ENCODE measurements at regions not wholly inside any gene's neighbourhood (a gene's known extent, or its start where the extent isn't known, plus 50 kb on each side); places are given as distances from the start of the nearest gene placed in this dataset.
A peak's percentile ranks its signal among the peaks of the same experiment; 100 is the strongest.

DNA sequence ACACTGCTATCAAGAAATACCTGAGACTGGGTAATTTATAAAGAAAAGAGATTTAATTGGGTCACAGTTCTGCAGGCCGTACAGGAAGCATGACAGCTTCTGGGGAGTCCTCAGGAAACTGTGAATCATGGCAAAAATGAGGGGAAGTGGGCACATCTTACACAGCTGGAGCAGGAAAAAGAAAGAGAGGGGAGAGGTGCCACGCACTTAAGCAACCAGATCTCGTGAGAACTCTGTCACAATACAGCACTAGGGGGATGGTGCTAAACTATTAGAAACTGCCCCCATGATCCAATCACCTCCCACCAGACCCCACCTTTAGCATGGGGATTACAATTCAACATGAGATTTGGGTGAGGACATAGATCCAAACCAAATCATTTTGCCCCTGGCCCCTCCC, 105.5 kb upstream of the CPLX2 start:
- no peak for DNase-seq (ENCODE audit: low spot score)

DNA sequence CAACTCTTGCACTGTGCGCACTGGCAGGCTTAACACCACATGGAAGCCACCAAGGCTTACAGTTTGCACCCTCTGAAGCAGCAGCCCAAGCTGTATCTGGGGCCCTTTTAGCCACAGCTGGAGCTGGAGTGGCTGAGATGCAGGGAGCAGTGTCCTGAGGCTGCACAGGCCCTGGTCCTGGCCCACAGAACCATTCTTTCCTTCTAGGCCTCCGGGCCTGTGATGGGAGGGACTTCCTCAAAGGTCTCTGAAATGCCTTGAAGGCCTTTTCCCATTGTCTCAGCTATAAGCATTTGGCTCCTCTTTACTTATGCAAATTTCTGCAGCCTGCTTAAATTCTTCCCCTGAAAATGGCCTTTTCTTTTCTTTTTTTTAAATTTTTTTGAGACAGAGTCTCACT, 104.4 kb upstream of the CPLX2 start:
- DNase-seq (ENCODE audit: low spot score) = no peak

DNA sequence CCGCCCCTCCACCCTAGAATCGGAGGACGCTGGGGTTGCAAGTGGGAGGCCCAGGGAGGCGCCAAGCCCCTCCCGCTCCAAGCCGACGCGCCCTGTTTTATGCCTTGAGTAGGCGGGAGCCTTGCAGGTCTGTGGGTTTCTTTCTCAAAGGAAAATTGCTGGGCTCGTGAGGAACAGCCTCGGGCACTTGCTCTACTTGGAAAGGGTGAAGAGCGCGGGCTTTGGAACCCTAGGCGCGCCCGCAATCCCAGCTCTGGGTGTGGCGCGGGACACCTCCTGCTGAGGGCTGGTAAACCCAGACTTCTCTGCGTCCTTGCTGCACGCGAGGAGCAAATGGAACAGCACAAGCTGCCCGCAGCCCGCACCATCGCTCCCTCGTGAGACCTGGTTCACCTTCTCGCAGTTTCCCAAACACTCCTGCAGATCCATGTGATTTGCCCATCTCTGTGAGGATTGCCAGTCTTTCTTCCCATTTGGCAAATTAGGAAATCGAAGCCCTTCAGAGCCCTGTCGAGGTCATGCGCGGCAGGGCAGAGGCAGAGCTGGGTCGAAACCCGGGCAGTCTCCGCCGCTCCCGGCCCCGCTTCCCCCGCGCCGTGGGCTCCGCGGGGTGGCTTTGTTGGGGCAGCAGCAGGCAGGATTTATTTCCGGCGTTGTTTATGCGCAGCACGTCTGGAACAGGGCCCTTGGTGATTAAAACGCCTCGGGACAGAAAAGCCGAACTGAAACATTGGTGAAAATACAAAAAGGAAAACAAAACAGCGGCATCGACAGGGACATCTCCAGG, 98.4 kb upstream of the CPLX2 start:
- no peak for DNase-seq (ENCODE audit: low spot score)

DNA sequence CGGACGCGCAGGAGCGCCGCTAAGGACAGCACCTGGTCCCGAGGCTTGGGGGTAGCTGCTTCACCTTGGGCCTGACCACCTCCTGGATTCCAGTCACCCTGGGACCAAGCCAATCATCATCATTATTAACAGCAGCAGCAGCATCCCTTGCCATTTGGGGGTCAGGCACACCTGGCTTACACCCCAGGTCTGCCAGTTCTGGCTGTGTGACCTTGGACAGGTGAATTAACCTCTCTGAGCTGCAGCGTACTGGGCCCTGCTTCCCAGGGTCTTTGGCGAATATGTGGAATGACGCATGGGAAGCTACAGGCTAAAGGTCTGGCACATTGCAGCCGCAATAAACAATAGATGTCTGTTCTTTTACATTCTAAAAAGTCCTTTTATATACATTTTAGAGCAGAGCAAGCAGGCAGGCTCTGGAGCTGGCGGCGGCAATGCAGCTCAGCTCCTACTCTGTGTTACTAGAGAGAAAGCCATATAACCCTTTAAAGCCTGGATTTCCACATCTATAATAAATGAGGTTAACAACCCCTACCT, 97.8 kb upstream of the CPLX2 start:
- no peak for DNase-seq (ENCODE audit: low spot score)

DNA sequence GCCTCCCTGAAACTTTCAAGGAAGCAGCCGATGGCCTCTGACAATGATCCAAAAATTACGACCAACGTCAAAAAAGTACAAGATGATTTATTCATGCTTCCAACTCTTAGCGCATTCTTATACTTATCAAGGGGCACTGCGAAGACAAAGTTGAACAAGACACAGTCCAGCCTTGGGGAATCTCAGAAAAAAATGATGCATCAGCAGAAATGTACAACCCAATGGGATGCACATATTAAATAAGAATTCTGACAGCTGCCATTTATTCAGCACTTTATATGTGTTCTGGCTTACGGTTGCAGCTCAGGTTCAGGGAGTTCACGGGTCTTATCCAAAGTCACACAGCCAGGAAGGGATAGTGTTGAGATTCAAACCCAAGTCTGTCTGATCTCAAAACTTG, 96.0 kb upstream of the CPLX2 start:
- no peak for DNase-seq (ENCODE audit: low spot score)

DNA sequence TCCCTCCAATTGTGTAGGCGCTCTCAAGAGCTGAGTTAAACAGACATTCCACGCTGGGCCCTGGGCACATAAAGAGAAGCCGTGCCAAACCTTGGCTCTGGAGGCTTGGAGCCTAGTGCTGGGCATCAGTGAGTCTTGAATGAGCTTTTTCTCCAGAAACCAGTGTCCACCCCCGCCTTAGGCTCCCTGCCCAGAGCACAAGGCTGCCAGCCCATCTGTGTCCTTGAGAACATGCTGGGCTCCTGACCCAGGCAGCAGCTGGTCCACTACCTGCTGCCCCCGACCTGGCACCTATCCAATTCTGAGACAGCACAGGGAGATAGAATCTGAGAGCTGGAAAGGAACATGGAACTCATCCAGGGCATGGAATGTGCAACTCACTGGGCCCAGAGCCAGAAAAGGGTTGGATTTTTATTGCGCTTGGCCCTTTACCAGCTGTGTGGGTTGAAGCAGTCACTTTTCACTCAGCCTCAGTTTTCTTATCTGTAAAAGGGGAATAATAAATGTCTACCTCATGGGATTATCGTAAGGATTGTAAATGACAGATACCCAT, 92.4 kb upstream of the CPLX2 start:
- no peak for DNase-seq (ENCODE audit: low spot score)

DNA sequence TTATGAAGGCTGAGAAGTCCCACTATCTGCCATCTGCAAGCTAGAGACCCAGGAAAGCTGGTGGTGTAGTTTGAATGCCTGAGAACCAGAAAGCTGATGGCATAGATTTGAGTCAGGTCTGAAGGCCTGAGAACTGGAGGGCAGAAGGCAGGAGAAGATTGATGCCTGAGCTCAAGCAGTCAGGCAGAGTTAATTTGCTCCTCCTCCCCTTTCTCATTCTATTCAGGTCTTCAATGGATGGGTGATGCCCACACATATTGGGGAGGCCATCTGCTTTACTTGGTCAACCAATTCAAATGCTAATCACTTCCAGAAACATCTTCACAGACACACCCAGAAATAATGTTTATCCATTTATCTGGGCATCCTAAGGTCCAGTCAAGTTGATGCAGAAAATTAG, 87.6 kb upstream of the CPLX2 start:
- no peak for DNase-seq (ENCODE audit: low spot score)

DNA sequence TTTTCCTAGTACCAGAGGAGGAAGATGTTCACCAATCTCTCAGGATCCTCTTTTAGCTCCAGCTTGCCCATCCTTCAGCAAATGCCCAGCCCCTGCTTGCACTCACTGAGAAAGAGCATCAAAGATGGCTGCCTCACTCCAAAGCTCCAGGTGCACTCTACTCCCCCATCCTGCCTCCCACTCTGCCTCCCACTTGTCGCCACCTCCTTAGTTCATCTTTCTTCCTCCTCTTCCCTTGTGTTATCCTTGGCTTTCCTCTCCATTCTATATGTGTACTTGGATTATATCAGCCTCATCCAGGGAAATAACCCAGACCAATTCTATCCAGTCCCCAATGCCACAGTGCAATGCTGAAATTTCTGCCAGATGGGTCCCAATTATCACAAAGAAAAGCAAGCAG, 87.1 kb upstream of the CPLX2 start:
- DNase-seq (ENCODE audit: low spot score) = no peak

DNA sequence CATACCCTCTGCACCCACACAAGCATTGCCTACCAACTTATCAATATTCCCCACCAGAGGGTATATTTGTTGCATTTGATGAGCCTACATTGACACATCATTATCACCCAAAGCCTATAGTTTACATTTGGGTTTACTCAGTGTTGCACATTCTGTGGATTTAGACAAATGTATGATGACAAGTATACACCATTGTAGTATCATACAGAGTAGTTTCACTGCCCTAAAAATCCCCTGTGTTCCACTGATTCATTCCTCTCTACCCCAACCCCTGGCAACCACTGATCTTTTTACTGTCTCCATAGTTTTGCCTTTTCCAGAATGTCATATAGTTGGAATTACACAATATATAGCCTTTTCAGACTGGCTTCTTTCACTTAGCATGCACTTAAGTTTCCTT, 85.7 kb upstream of the CPLX2 start:
- no peak for DNase-seq (ENCODE audit: low spot score)

DNA sequence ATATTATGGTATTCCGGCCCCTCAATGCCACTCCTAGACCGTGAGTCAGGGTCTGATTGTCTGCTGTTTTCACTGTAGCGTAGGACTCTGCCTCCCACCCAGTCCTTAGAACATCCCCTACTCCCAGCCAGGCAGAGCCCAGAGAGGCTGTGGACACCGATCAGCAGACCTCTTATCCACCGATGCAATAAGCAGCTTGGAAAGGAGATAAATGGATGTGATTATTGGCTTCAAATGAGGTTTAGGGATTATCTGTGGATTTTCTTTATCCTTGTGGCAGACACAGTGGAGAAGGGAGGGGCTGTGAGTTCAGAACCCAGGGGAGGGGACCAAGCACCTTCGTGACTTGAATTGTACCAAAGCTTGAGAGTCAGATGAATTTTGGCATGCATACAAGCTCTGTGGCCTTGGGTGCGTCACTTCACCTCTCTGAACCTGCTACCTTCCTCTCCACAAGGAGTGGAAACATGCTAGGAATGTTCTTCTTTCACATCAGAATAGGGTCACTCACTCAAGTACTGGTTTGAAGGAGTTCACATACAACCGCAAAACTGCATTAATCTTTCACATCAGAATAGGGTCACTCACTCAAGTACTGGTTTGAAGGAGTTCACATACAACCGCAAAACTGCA, 83.1 kb upstream of the CPLX2 start:
- DNase-seq (ENCODE audit: low spot score) = no peak

DNA sequence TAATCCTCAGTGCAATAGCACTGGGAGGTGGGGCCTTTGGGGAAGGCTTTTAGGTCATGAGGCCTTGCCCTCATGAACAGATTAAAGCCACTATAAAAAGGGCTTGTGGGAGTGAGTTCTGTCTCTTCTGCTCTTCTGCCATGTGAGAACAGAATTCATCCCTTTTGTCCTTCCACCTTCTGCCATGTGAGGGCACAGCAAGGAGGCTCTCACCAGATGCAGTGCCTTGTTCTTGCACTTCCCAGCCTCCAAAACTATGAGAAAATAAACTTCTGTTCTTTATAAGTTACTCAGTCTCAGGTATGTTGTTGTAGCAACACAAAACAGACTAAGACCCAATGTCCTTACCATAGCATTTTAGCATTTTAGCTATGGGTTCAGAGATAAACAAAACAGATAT, 81.7 kb upstream of the CPLX2 start:
- DNase-seq (ENCODE audit: low spot score) = no peak

DNA sequence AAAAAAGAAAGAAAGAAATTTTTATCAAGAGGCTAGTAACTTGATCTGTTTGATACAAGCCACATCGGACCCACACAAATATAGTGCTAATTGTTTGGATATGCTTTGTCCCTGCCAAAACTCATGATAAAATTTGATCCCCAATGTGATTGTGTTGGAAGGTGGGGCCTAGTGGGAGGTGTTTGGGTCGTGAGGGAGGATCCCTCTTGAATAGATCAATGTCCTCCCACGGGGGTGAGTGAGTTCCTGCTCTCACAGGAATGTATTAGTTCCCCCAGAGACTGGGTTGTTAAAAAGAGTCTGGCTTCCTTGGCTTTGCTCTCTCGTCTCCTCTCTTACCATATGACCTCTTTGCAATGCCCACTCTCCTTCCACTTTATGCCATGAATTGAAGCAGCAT, 80.6 kb upstream of the CPLX2 start:
- no peak for DNase-seq (ENCODE audit: low spot score)

DNA sequence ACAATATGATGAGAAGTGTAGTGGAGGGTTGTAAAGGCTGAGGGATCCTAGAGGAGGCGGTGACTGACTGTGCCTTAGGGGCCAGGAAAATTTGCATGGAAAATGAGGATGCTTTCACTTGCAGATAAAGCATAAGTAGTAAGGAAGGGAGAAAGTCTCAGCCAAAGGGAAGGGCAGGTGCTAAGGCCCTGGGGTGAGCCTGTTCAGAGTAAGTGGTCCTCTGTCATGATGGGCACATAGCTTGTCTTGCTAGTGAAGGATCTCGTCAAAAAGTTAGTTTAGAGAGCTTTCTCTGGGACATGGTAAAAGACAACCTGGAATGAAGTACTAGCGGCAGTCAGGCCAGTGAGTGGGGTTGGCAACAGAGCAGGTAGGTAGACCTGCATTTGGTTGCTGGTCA, 75.4 kb upstream of the CPLX2 start:
- DNase-seq (ENCODE audit: low spot score) = no peak

DNA sequence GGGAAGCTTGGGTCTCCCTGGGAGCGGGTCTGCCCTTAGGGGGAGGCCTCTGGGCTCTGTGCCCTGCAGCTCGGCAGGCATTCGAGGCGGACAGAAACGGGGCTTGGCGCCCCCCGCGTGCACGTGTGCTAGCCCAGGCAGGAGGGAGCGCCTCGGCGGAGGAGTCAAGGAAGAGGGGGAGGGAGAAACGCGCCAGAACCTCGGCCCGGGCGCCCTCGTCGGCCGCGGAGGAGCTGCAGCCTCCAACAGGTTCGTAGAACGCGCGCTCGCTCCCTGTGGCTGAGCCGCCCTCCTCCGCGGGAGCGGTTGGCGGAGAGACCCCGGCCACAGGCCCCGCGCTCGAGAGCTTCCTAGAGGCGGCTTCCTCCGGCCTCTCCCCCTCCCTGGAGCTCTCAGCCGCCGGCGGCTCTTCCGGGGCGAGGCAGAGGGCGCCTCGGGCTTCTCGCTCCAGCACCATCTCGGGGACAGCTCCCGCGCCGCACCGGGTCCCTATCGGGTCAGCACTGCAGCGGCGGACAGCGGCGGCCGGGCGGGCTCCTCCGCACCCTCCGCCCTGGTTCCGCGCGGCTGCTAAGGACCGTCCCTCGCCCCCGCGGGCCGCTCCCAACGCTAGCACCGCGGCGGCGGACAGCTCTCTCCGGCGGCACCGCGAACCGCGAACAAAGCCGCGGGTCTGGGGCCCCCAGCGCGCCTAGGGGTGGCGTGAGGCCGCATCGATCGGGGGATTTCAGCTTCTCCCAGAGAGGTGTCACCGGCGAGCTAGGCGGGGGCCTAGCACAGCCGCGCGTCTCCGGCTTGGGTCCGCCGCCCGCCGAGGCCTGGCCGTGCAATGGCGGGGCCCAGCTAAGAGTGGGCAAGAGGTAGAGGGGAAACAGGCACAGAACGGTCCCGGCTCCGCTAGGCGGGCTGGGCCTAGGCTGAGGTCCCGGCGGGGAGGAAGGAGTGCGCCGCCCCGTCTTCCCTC, 74.6 kb upstream of the CPLX2 start:
- no peak for DNase-seq (ENCODE audit: low spot score)

DNA sequence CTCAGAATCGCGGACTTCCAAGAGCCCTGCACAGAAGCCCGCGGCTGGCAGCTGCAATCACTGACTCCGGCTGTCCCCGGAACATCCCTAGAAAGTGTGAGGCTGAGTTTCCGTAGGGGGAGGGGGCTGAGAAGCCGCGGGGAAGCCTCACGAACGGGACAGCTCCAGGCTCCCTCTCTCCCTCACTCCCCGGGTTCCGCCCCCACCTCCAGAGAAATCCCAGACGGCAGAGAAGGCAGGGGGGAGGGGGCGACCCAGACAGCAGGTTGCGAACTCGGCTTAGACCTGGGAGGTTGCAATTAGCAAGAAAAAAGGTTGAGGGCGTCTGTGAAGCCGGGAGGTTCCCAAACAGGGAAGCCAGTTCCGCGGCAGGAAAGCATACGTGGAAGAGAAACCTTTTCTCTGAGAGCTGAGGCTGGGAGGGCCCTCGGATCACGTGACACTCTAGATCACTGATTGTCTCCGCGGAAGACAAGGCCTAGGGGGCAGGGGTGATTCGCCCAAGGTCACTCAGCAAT, 73.8 kb upstream of the CPLX2 start:
- no peak for DNase-seq (ENCODE audit: low spot score)

DNA sequence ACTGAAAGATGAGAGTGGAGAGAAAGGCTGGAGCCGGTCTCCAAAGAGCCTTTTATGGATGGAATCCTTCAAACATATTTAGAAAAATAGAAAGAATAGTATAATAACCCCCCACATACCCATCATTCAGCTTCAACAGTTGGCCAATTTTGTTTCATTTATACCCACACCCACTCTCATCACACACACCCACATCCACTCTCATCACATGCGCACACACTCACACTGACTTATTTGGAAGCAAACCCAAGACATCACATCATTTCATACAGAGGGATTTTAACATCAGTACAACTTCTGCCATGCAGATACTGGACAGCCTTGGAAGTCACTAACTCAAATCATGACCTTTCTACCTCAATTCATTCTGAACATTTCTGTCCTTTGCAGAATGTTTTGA, 72.8 kb upstream of the CPLX2 start:
- no peak for DNase-seq (ENCODE audit: low spot score)

DNA sequence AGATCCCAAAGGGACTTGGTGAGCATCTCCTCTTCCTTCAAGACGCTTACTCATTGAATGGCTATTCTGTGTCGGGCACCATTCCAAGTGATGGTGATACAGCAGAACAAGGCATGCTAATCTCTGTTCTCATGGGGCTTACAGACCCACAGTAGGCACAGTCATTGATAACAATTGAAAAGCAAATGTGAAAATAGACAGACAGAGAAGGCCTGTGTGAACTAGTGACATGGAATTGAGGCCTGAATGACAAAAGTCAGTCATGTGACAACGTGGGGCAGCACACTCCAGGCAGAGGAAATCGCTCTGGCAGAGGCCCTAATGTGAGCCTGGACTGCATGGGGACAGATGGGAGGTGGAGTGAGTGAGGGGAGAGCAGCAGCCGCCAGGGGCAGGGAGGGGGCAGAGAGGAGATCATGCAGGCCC, 70.7 kb upstream of the CPLX2 start:
- peak; percentile 31 for DNase-seq (ENCODE audit: low spot score)

DNA sequence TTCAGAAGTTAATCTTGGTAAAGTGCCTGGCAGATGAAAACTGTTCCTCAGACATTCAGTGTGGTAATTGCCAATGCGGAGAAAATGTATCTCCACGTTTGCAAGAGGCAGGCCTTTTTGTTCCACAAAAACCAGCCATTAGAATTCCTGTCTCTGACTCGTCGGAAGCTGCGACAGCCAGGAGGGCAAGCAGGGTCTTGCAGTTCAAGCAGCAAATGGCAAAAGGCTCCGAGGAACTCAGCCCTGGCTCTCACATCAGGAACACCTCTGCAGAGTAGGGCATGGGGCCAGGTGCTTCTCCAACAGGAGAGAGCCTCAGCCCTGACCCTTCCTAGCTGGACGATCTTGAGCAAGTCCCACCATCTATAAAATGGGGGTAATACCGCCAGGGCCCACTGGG, 69.0 kb upstream of the CPLX2 start:
- no peak for DNase-seq (ENCODE audit: low spot score)

DNA sequence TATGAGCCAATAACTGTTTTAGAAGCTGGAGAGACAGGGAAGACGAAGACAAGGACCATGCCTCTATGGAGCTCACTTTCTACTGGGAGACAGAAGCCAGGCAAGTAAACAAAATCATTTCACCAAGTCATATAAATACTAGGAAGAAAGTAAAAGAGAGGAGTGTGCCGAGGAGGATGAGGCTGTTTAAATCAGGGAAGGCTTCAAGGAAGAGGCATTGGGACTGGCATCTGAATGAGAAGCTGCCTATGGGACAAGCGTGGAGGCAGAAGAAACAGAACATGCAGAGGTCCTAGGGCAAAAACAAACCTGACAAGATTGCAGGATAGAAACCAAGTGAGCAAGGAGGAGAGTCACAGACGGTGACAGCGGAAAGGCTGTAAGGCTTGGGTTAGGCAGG, 68.1 kb upstream of the CPLX2 start:
- DNase-seq (ENCODE audit: low spot score) = no peak

DNA sequence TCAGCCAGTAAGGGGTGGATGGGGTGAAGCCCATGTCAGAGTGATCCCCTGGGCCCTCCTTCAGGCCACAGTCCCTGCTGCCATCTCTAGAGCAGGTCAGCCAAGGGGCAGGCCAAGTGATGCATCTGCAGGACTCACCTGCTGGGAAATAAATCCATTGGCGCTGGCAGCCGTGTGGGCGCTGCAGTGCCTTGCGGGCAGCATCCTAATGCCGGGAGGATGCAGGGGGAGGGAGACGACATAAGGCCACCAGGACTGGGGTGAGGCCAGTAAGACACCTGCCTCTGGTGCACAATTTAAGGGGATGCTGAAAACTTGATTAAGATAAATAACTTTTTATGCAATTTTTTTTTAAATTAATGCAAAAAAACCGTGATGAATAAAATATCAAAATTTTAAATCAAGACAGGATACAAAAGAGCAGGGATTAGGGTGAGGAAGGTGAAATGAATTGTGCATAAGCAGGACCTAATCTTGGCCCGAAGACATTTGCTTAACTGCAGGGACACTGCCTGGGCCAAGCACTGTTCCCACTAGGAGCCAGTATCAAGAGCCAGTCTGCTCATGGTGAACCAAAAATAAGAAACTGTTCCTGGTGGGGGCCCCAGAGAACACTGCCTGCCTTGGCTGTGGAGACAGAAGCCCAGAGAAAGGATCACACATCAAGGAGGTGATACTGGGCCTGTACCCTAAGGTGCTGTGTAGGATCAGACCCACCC, 67.5 kb upstream of the CPLX2 start:
- no peak for DNase-seq (ENCODE audit: low spot score)

DNA sequence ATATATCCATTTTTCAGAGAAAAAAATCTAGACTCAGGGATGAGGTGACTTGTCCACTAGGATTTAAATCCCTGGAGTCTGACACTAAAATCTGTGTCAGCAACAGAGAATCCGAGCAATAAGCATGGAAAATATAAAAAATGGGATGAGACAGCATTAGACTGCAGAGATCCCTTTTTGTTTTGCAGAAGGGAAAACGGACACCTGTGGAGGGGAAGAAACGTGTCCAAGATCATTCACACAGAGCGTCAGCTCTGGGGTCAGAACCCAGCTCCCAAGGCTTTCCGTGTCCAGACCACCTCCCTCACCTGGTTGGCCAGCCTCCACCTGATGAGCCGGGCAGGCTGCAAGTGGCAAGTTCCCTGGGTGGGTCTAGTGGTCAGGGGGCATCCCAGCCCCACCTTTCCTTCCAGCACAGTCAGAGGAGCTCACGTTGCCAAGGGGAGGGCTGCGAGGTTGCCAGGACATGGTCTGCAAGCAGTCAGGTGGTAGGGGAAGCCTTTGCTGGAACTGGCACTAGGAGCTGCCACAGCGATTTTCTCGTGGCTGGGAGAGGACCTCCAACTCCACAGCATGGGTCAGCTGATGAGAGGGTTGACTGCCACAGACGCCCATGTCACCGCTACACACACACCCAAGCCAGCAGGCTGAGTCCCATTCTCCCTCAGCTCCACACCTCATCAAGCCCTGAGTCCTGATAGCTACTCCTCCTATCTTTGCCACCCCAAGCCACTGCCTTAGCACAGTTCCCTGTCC, 65.9 kb upstream of the CPLX2 start:
- no peak for DNase-seq (ENCODE audit: low spot score)

Data from hematopoietic multipotent progenitor cell treated with erythropoietin and hydrocortisone succinate and interleukin-3 and kit ligand, for 15 days (in vitro differentiated cells).